Activated CD8-positive, alpha-beta T cell treated with anti-CD3 and anti-CD28 coated beads for 36 hours (primary cell): ENCODE measurements at regions not wholly inside any gene's neighbourhood (a gene's known extent, or its start where the extent isn't known, plus 50 kb on each side); places are given as distances from the start of the nearest gene placed in this dataset.

Experiments used
- ATAC-seq: fragments of 200-7000 bp; cut with Tn5 transposase; one replicate; pipeline ENCODE4 v1.10.0; 2021; ENCODE audit warnings: mild to moderate bottlenecking, moderate library complexity
- CTCF ChIA-PET: fragments of 350-600 bp; sonication (Branson Sonifier 250); formaldehyde crosslinking; loops from one replicate; lab custom pipeline; 2021; ENCODE audit warnings: antibody characterized with exemption; lab: Charles Lee
- POLR2A ChIA-PET: fragments of 350-600 bp; sonication (Branson Sonifier 250); formaldehyde crosslinking; loops from one replicate; lab custom pipeline; 2021; ENCODE audit warnings: antibody characterized with exemption; lab: Charles Lee
- DNase-seq: peaks from one replicate; pipeline ENCODE4 v3.0.0-alpha.2; 2020
- H3K27ac Mint-ChIP-seq: one replicate; pipeline ENCODE4 v1.8.0; 2021; ENCODE audit warnings: mild to moderate bottlenecking, mixed read lengths
- H3K27me3 Mint-ChIP-seq: one replicate; pipeline ENCODE4 v1.8.0; 2021; ENCODE audit warnings: mixed read lengths
- H3K36me3 Mint-ChIP-seq: one replicate; pipeline ENCODE4 v1.8.0; 2021; ENCODE audit warnings: low read depth, mixed read lengths
- H3K4me1 Mint-ChIP-seq: one replicate; pipeline ENCODE4 v1.8.0; 2021; ENCODE audit warnings: low read depth, mixed read lengths
- H3K4me3 Mint-ChIP-seq: one replicate; pipeline ENCODE4 v1.8.0; 2021; ENCODE audit warnings: mild to moderate bottlenecking, moderate library complexity, mixed read lengths
- H3K9me3 Mint-ChIP-seq: one replicate; pipeline ENCODE4 v1.8.0; 2021; ENCODE audit warnings: mixed read lengths
- intact Hi-C: fragments of 100-400 bp; cut with micrococcal nuclease; formaldehyde crosslinking; loops from one replicate; pipeline ENCODE4 v1.10.0; 2022
- TF ChIP-seq, protein P1 (sequence below): fragments of 200-600 bp; IDR thresholded peaks from one replicate; pipeline ENCODE4 v1.8.0; 2022; ENCODE audit warnings: antibody characterized with exemption, mild to moderate bottlenecking

DNA sequence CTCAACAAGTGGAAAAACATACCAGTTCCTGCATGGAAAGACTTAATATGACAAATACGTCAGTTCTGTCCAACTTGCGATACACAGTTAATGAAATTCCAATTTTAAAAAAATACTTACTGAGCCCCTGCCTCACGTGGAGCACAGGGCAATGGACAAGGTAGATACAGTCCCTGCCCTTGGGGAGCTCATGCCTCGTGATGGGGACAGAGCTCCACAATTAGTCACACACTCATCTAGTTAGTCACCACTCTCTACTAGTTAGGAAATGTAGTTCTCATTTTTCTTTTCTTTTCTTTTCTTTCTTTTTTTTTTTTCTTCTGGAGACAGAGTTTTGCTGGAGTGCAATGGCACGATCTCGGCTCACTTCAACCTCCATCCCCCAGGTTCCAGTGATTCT lies 74.7 kb upstream of the CDH5 start:
- DNase-seq (no peak), ATAC-seq (no peak)
- intact Hi-C loops = no loop called here
- Mint-ChIP-seq H3K4me1 (no peaks in the 10 kb centered on the region), H3K9me3 (no peaks in the 10 kb centered on the region), H3K4me3 (no peak overlapping the region), H3K27me3 (peaks cover 2% of the 10 kb centered on the region), H3K36me3 (no peaks in the 10 kb centered on the region), H3K27ac (no peak overlapping the region)
- TF ChIP-seq, protein P1, sequence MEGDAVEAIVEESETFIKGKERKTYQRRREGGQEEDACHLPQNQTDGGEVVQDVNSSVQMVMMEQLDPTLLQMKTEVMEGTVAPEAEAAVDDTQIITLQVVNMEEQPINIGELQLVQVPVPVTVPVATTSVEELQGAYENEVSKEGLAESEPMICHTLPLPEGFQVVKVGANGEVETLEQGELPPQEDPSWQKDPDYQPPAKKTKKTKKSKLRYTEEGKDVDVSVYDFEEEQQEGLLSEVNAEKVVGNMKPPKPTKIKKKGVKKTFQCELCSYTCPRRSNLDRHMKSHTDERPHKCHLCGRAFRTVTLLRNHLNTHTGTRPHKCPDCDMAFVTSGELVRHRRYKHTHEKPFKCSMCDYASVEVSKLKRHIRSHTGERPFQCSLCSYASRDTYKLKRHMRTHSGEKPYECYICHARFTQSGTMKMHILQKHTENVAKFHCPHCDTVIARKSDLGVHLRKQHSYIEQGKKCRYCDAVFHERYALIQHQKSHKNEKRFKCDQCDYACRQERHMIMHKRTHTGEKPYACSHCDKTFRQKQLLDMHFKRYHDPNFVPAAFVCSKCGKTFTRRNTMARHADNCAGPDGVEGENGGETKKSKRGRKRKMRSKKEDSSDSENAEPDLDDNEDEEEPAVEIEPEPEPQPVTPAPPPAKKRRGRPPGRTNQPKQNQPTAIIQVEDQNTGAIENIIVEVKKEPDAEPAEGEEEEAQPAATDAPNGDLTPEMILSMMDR = no peak
- ChIA-PET CTCF (interaction anchor here (1.0 kb wide), 1 partner anchor 37 kb away, joined by 3 read pairs; no protein-coding TSS in a partner anchor), POLR2A (no interaction called here)

DNA sequence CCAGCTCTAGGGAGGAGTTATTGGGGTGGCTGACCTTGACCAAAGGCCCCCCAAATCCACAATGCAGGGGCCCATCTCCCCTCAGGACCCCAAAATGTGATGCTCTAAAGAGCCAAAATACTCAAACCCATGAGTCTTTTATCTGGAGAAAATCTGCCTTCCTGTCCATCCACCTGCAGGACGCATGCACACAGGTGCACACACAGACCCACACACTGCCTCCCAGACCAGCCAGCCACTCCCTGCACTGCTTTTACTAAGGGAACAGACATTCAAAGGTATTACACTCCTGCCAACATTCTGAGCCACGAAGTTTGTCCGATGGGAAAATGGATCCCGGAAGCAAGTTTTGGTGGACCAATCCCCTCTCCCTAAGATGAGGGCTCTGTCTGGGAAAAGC lies 76.1 kb upstream of the CDH5 start:
- ATAC-seq (no peak), DNase-seq (no peak)
- POLR2A ChIA-PET = no interaction called here
- no peaks in the 10 kb centered on the region for H3K36me3 Mint-ChIP-seq
- intact Hi-C loops = no loop called here
- no peaks in the 10 kb centered on the region for H3K9me3 Mint-ChIP-seq
- CTCF ChIA-PET = no interaction called here
- no peak overlapping the region for H3K4me3 Mint-ChIP-seq
- H3K27ac Mint-ChIP-seq = no peak overlapping the region
- no peaks in the 10 kb centered on the region for H3K4me1 Mint-ChIP-seq
- TF ChIP-seq, protein P1 = no peak
- peaks cover 2% of the 10 kb centered on the region for H3K27me3 Mint-ChIP-seq

DNA sequence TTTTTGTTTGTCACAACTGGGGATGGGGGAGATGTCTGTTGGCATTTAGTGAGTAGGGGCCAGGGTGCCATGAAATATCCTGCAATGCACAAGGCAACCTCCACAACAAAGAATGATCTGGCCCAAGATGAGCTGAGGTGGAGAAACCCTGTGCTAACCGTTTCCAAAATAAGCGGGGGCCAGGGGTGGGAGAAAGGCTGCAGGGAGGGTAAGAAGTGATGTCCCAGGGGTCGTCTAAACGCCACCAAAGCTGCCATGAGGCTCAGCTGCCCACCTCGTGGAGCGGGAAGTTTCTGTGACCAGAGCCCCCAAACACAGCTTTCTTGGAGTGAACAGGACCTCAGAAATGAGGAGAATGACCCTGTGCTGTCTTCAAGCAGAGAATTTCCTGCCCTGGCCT lies 76.5 kb upstream of the CDH5 start:
- TF ChIP-seq, protein P1 = no peak
- H3K27me3 Mint-ChIP-seq = peaks cover 2% of the 10 kb centered on the region
- H3K36me3 Mint-ChIP-seq = no peaks in the 10 kb centered on the region
- H3K27ac Mint-ChIP-seq = no peak overlapping the region
- ATAC-seq (no peak), DNase-seq (no peak)
- intact Hi-C loops = no loop called here
- no peak overlapping the region for H3K4me3 Mint-ChIP-seq
- H3K9me3 Mint-ChIP-seq = no peaks in the 10 kb centered on the region
- no peaks in the 10 kb centered on the region for H3K4me1 Mint-ChIP-seq
- ChIA-PET CTCF (no interaction called here), POLR2A (no interaction called here)

DNA sequence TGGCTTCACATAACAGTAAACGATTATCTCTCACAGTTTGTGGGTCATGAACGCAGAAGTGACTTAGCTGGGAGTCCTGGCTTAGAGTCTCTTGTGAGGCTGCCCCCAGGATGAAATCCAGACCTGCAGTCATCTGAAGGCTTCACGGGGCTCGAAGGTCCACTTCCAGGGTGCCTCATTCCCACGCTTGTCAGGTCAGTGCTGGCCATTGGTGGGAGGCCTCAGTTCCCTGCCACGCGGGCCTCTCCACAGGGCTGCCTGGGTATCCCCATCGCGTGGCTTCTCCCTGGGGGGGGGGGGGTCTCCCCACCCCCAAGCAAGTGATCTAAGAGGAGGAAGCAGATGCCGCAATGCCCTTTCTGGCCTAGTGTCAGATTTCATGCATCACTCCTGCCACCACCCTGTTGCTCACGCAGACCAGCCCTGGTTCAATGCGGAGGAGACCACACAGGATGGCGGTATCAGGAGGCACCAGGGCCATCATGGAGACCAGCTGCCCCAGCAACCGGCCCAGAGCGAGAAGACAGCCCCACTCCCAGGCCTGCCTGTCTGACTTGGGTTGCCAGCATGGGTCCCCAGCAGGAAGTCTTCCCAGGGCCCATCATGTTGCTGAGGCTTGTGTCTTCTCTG lies 77.3 kb upstream of the CDH5 start:
- Mint-ChIP-seq H3K4me3 (no peak overlapping the region), H3K4me1 (no peaks in the 10 kb centered on the region), H3K36me3 (no peaks in the 10 kb centered on the region), H3K9me3 (no peaks in the 10 kb centered on the region), H3K27me3 (peaks cover 2% of the 10 kb centered on the region), H3K27ac (no peak overlapping the region)
- ChIA-PET POLR2A (no interaction called here), CTCF (no interaction called here)
- DNase-seq (no peak), ATAC-seq (no peak)
- intact Hi-C loops = no loop called here
- TF ChIP-seq, protein P1 = no peak

DNA sequence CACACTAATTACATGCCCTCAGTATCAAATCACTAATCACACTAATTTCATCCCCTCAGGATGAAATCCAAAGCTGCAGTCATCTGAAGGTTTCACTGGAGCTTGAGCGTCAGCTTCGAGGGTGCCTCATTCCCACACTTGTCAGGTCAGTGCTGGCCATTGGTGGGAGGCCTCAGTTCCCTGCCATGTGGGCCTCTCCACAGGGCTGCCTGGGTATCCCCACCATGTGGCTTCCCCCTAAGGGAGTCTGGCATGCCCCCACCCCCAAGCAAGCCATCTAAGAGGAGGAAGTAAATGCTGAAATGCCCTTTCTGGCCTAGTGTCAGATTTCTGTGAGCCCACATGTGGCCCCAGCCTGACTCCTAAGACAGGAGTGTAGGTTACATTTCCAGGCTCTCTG lies 78.6 kb upstream of the CDH5 start:
- no peak for ATAC-seq
- Mint-ChIP-seq H3K36me3 (no peaks in the 10 kb centered on the region), H3K4me3 (no peak overlapping the region), H3K27ac (no peak overlapping the region), H3K4me1 (no peaks in the 10 kb centered on the region), H3K9me3 (no peaks in the 10 kb centered on the region), H3K27me3 (peaks cover 2% of the 10 kb centered on the region)
- CTCF ChIA-PET = no interaction called here
- DNase-seq = no peak
- POLR2A ChIA-PET = no interaction called here
- intact Hi-C loops = no loop called here
- TF ChIP-seq, protein P1 = no peak
